Activated naive CD8-positive, alpha-beta T cell treated with anti-CD3 and anti-CD28 coated beads, Interleukin-2, amount 50 U/mL, for 24 hours (primary cell): ENCODE measurements at regions not wholly inside any gene's neighbourhood (a gene's known extent, or its start where the extent isn't known, plus 50 kb on each side); places are given as distances from the start of the nearest gene placed in this dataset.

Source experiments
- ATAC-seq: fragments of 150-1000 bp; cut with Tn5 transposase; one replicate; pipeline ENCODE4 v1.10.0; 2021
- DNase-seq: peaks from one replicate; pipeline ENCODE4 v3.0.0; 2021
- H3K27ac Mint-ChIP-seq: one replicate; pipeline ENCODE4 v1.8.0; 2021; ENCODE audit warnings: mild to moderate bottlenecking, mixed read lengths
- H3K27me3 Mint-ChIP-seq: one replicate; pipeline ENCODE4 v1.8.0; 2021; ENCODE audit warnings: mixed read lengths
- H3K36me3 Mint-ChIP-seq: one replicate; pipeline ENCODE4 v1.8.0; 2021; ENCODE audit warnings: low read depth, mixed read lengths
- H3K4me1 Mint-ChIP-seq: one replicate; pipeline ENCODE4 v1.8.0; 2021; ENCODE audit warnings: mixed read lengths
- H3K4me3 Mint-ChIP-seq: one replicate; pipeline ENCODE4 v1.8.0; 2021; ENCODE audit warnings: mild to moderate bottlenecking, moderate library complexity, mixed read lengths
- H3K9me3 Mint-ChIP-seq: one replicate; pipeline ENCODE4 v1.8.0; 2021; ENCODE audit warnings: mixed read lengths

DNA sequence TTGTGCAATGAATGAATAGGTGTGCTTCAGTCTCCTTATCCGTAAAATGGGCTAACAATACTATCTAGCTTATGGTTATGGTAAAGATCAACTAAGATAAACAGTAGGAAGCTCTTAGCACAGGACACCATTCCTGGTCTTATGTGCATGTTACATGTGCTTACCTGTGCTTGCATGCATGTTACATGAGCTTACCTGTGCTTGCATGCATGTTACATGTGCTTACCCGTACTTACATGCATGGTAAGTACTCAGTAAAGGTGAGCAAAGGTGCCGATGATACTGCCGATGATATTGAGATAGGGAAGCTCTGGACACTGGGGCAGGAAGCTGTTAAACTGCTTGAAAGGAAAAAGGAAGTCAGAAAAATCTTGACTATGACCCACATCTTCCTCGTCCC lies 211.0 kb upstream of the USP24 start:
- Mint-ChIP-seq H3K27me3 (peaks cover 10% of the 10 kb centered on the region), H3K36me3 (no peaks in the 10 kb centered on the region), H3K27ac (no peak overlapping the region), H3K4me3 (no peak overlapping the region), H3K4me1 (no peaks in the 10 kb centered on the region), H3K9me3 (peaks cover 5% of the 10 kb centered on the region)
- ATAC-seq, result no peak
- no peak for DNase-seq

DNA sequence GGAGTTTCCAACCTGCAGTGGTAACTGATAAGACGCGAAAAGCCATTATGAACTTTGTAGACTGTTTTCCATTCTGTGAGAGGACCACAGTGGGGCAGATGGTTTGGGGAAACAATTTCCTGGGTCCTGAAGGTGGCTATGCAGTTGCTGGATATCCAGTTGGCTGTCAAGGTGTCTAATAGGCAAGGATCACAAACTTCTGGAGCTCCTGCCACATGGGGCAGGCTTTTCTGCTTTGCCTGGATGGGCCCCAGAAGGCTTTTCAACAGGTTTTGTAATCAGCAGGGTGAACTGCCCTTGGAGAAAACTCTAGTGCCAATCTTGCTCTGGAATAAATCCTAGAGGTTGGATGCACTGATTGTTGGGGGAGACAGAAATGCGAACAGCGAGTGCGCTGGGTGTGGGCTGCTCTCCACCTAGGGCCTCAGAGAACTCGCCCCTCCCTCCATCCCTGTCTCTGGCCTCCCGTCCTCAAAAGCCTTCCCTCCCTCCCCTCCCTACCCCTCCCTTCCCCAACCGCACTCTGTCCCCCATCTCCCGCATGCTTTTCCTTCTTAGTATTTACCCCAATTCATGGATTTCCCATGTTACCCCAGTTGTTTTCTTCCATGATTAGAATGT lies 210.3 kb upstream of the USP24 start:
- Mint-ChIP-seq H3K9me3 (peaks cover 5% of the 10 kb centered on the region), H3K36me3 (no peaks in the 10 kb centered on the region), H3K4me3 (no peak overlapping the region), H3K4me1 (peaks cover 4% of the 10 kb centered on the region), H3K27ac (no peak overlapping the region), H3K27me3 (peaks cover 10% of the 10 kb centered on the region)
- ATAC-seq, result no peak
- DNase-seq, result no peak

DNA sequence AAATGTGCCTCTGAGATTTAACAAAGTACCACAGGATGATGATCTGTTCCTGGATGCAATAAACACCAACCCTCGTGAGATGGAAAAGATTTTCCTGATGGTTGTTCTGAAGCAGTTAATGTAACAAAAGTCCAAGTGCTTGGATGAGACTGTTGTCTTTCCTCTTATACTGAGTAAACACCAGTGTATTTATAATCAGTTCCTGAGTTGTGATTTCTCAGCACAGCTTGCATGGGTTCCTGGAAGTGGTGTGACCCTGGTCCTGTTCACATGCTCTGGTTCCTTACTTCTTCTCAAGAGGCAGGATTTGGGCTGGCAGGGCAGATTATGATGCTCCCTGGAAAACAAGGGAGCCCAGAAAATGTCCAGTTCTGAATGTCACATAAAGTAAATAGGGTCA lies 208.2 kb upstream of the USP24 start:
- Mint-ChIP-seq H3K4me3 (no peak overlapping the region), H3K36me3 (no peaks in the 10 kb centered on the region), H3K9me3 (peaks cover 5% of the 10 kb centered on the region), H3K4me1 (peaks cover 4% of the 10 kb centered on the region), H3K27ac (no peak overlapping the region), H3K27me3 (peaks cover 8% of the 10 kb centered on the region)
- ATAC-seq, result no peak
- DNase-seq, result no peak

DNA sequence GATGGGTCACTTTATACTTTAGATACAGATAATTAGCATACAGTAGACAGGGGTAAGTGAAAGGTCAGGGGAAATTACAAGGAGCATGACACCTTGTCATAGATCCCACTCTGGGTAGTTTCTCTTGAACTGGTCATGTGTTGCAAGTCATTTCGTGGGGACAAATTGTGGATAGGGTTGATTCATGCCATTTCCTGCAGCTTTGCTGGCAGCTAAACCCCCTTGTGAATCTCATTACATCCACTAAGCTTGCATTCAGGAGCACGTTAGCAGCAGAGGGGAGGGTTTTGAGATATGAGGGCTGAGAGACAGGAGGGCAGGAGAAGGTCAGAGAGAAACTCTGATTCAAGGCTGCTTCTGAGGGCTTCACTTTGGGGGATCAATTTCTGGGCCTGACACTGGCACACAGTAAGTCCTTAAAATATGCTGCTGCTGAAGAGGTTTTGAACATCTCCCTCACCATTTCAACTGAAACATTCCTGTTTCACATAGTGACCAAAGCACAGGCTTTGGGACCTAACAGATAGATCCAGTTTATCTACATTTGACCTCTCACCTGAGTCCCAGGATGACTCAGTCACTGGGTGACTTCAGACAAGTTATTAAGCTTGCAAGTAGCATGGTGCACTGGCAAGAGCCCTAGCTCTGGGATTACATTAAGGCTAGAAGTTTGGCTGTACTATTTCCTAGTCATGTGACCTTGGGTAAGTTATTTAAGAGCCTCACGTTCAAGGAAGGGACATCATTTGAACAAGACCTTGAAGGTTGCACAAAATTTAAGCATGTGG lies 206.0 kb upstream of the USP24 start:
- ATAC-seq (peak; percentile 59), DNase-seq (no peak)
- H3K9me3 Mint-ChIP-seq, result peaks cover 5% of the 10 kb centered on the region
- peaks cover 4% of the 10 kb centered on the region for H3K4me1 Mint-ChIP-seq
- H3K27ac Mint-ChIP-seq, result no peak overlapping the region
- H3K36me3 Mint-ChIP-seq, result no peaks in the 10 kb centered on the region
- no peak overlapping the region for H3K4me3 Mint-ChIP-seq
- peaks cover 6% of the 10 kb centered on the region for H3K27me3 Mint-ChIP-seq

DNA sequence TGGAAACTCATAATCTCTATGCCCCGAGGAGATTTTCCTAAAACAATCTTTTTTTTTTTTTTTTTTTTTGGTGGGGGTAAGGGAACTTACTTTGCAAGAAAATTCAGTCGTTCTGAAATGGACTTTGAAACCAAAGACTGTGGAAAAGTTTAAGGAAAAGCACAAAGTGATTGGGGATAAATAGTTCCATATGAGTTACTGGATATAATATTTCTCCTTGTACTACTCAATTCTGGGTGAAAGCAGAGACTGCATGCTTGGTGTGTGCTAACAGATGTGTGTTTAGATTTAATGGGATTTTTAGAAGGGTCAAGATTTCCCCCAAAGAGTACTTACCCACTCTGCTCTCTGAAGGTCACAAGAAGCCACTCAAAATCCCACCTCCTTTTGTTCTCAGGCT lies 204.9 kb upstream of the USP24 start:
- ATAC-seq, result no peak
- Mint-ChIP-seq H3K36me3 (no peaks in the 10 kb centered on the region), H3K9me3 (peaks cover 5% of the 10 kb centered on the region), H3K4me1 (peaks cover 4% of the 10 kb centered on the region), H3K4me3 (no peak overlapping the region), H3K27ac (no peak overlapping the region), H3K27me3 (peaks cover 4% of the 10 kb centered on the region)
- no peak for DNase-seq

DNA sequence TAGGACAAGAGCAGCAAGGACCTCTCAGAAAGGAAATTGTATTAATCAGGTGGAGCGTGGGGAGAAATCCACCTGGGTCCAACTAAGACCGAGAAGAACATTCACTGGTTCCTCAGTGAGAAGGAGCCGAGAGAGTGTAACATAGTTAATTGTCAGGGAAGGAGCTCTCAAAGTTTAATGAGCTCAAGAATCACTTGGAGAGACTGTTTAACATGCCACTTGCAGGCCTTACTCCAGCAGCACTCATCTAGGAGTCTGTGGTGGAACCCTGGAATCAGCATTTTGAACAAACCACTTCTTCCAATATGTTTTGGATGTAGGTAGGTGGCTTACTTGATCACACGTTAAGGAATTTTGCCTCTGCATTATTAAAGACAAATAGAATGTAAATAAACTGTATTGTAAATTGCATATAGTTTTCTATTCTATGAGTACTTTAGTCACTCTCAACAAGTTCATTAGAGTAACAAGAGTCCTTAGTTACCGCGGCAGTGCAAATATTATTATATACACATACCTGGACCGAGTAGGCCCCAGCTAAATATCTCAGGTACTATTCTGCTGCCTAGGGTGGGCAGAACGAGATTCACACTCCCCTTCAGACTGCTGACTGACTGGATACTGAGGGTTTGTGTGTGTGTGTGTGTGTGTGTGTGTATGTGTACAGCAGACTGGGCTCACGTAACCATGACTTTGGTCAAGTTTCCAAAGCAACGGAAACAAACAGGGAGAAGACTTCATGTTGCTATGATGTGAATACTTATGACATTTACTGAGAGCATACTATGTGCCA lies 203.2 kb upstream of the USP24 start:
- ATAC-seq (no peak), DNase-seq (no peak)
- H3K27me3 Mint-ChIP-seq, result peaks cover 4% of the 10 kb centered on the region
- no peak overlapping the region for H3K27ac Mint-ChIP-seq
- peaks cover 5% of the 10 kb centered on the region for H3K9me3 Mint-ChIP-seq
- H3K4me1 Mint-ChIP-seq, result peaks cover 4% of the 10 kb centered on the region
- H3K4me3 Mint-ChIP-seq, result no peak overlapping the region
- no peaks in the 10 kb centered on the region for H3K36me3 Mint-ChIP-seq

DNA sequence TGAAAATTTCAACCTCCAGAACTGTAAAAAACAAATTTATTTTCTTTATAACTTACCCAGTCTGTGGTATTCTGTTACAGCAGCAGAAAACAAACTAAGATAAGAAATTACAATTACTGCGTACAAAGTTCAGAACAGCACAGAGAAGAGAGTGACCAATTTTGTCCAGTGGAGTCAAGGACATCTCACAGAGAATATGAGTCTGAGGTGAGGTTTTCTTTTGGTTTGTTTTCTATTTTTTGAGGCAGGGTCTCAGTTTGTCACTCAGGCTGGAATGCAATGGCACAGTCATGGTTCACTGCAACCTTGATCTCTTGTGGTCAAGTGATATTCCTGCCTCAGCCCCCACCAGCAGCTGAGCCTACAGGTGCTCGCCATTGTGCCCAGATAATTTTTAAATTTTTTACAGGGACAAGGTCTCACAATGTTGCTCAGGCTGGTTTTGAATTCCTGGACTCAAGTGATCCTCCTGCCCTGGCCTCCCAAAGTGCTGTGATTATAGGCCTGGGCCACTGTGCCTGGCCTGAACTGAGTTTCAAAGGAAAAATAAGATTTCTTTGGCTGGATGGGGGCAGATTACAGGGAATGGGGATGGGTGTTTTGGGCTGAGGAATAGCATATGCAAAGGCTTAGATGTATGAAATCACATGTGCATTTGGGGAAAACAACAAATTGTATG lies 201.1 kb upstream of the USP24 start:
- H3K27ac Mint-ChIP-seq, result no peak overlapping the region
- peaks cover under 1% of the 10 kb centered on the region for H3K9me3 Mint-ChIP-seq
- ATAC-seq (no peak), DNase-seq (no peak)
- H3K4me3 Mint-ChIP-seq, result no peak overlapping the region
- peaks cover 4% of the 10 kb centered on the region for H3K4me1 Mint-ChIP-seq
- peaks cover 4% of the 10 kb centered on the region for H3K27me3 Mint-ChIP-seq
- no peaks in the 10 kb centered on the region for H3K36me3 Mint-ChIP-seq

DNA sequence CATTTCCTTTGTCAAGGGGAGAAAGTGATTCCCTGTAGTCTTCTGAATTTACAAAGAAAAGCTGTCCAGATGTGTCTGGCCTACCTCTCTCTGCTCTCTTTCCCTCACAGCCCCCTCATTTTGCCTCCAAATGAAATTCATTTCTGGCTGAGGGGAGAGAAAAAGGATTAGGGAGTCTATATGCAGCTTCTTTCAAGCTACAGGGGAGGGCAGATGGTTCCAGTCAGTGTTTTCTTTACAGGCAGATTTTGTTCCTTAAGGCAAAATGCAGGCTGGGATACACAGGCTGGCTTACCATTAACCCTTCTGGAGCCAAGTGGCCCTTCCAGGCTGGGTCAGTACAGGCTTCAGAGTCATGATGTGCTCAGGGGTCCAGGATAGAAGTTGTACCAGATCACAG lies 198.1 kb upstream of the USP24 start:
- Mint-ChIP-seq H3K27ac (no peak overlapping the region), H3K27me3 (peaks cover 12% of the 10 kb centered on the region)
- no peak for ATAC-seq

DNA sequence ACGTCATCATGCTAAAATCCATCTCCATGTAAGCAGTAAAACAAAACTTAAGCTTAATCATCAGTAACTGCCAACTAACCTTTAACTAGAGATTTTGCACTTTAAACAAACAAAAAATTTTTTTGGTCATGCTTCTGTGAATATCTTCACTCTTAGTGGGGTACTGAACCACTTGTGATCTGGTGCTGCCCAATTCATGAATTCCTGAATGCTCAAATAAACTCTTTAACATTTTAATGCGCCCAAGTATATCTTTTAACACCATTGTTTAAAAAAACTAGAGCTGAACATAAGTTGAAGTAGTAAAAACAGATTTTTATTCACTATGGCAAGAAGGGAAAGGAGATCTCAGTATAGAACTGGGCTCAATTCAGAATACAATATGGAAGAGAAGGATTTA lies 196.9 kb upstream of the USP24 start:
- no peak overlapping the region for H3K4me3 Mint-ChIP-seq
- ATAC-seq (no peak), DNase-seq (no peak)
- no peak overlapping the region for H3K27ac Mint-ChIP-seq
- no peaks in the 10 kb centered on the region for H3K4me1 Mint-ChIP-seq
- no peaks in the 10 kb centered on the region for H3K36me3 Mint-ChIP-seq
- no peaks in the 10 kb centered on the region for H3K9me3 Mint-ChIP-seq
- H3K27me3 Mint-ChIP-seq, result peaks cover 12% of the 10 kb centered on the region

More for the DNA sequence above, 198.1 kb upstream of the USP24 start:
- Mint-ChIP-seq H3K4me3 (no peak overlapping the region), H3K36me3 (no peaks in the 10 kb centered on the region), H3K9me3 (no peaks in the 10 kb centered on the region), H3K4me1 (no peaks in the 10 kb centered on the region)
- DNase-seq, result no peak

DNA sequence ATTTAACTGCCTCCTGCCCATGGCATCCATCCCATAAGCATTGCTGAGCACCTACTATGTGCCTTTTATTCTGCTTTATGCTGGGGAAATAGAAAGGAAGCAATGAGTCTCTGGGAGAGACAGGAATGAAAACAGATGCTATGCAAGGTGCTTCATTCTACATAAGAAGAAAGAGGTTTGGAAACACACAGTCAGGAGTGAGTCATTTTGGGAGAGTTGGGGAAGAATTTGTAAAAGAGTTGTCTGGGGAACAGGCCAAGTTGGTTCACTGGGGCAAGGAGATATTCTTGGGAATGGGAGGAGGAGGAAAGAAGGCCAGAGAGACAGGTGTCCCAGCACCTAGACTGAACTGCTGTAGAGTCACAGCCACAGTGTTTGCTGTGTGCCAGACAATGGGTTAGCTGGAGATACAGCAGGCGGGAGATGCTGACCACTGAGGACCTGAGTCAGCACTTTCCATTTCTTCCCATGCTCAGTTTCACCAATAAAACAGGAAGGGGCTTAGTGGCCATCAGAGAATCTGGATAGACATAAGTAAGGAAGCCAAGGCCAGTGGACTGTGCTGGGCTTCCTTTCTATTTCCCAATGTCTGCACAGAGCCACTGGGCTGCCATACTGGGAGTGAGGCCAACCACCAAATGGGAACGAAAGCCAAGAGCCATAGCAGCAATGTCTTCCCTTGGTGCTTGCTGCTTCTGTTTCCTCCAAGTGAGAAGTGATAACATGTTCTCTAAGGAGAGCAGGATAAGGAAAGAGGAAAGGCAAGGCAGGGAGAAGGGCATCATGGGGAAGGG lies 187.7 kb upstream of the USP24 start:
- no peak overlapping the region for H3K27ac Mint-ChIP-seq
- H3K36me3 Mint-ChIP-seq, result no peaks in the 10 kb centered on the region
- ATAC-seq (no peak), DNase-seq (no peak)
- H3K9me3 Mint-ChIP-seq, result no peaks in the 10 kb centered on the region
- H3K27me3 Mint-ChIP-seq, result peaks cover 11% of the 10 kb centered on the region
- no peaks in the 10 kb centered on the region for H3K4me1 Mint-ChIP-seq
- no peak overlapping the region for H3K4me3 Mint-ChIP-seq

DNA sequence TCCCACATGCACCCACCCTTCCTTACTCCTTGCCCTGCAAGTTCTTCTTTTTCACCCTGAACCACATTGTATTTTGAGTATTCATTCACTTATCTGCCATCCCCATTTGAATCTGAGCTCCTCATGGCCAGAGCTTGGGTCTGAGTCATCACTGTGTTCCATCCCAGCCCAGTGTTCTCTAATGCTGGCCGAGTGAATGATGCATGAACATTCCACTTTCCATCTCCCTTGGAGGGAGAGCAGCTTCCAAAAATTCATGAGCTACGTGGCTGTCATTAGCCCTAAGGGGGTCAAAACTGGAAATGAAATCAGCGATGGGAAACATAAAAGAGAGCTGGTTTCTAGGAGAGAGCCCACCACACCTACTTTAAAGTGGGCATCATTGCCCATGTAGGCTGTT lies 187.0 kb upstream of the USP24 start:
- no peak for ATAC-seq
- Mint-ChIP-seq H3K4me1 (no peaks in the 10 kb centered on the region), H3K27me3 (peaks cover 15% of the 10 kb centered on the region), H3K36me3 (no peaks in the 10 kb centered on the region), H3K4me3 (no peak overlapping the region), H3K27ac (no peak overlapping the region), H3K9me3 (no peaks in the 10 kb centered on the region)
- no peak for DNase-seq

DNA sequence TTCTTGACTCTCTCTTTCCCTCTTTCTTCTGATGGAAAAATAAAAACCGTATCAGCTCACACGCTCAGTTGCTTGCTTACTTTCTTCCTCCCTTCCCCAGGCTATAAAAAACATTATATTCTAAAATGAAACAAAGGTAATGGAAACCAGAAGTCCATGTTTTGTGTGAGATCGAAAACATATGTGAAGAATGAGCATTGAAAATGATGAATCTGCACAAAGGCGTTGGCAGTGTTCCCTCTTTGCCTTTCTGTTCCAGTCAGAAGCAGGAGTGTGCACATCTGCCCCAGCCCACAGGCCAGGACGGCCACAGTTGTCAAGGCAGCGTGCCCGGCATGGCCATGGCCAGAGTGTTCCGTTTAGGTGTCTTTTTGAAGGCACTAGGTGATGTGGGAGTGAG lies 185.3 kb upstream of the USP24 start:
- no peaks in the 10 kb centered on the region for H3K9me3 Mint-ChIP-seq
- ATAC-seq (no peak), DNase-seq (no peak)
- H3K36me3 Mint-ChIP-seq, result no peaks in the 10 kb centered on the region
- H3K4me1 Mint-ChIP-seq, result no peaks in the 10 kb centered on the region
- no peak overlapping the region for H3K27ac Mint-ChIP-seq
- H3K27me3 Mint-ChIP-seq, result peaks cover 17% of the 10 kb centered on the region
- H3K4me3 Mint-ChIP-seq, result no peak overlapping the region

DNA sequence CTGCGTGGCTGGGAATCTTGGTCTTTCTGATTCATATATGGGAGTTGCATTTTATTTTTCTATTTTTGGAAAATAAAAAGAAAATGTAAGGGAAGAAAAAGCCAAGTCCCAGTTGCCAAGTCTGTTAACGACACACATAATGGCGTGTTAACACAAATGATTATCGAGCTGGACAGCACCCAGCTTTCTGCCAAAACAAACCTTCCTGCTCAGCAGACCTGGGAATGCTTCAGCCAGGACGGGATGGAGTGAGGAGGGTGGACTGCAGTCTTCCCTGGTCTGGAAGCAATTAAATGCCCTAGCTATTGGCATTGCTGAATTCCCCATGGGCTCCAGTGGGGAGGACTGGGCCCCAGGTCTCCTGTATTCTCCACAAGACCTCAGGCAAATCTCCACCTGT lies 184.2 kb upstream of the USP24 start:
- peaks cover 17% of the 10 kb centered on the region for H3K27me3 Mint-ChIP-seq
- no peak for DNase-seq
- no peaks in the 10 kb centered on the region for H3K4me1 Mint-ChIP-seq
- H3K4me3 Mint-ChIP-seq, result no peak overlapping the region
- no peak for ATAC-seq
- no peak overlapping the region for H3K27ac Mint-ChIP-seq
- H3K36me3 Mint-ChIP-seq, result no peaks in the 10 kb centered on the region
- peaks cover 3% of the 10 kb centered on the region for H3K9me3 Mint-ChIP-seq

DNA sequence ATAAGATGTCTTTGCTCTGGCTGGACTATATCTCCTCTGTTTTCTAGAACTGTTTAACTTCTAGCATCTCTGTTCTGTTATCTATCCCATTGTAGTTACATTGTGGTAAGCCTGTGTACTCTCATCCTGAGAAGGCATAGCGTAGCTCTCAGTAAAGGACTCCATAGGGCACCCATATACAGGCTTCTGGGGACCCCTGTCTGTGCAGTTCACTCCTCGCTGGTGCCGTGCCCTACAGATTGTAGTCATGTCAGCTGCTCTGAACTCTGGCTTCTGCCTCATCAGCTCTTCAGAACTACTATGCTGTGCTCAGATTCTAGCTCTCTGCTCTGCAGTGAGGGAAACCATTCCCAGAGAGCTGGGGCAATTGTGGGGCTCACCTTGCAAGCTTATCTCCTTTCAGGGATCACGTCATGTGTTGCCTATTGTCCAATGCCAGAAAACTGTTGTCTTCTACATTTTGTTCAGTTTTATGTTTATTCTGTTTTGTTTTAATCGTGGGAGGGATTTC lies 181.3 kb upstream of the USP24 start:
- ATAC-seq (no peak), DNase-seq (no peak)
- no peaks in the 10 kb centered on the region for H3K36me3 Mint-ChIP-seq
- H3K4me1 Mint-ChIP-seq, result no peaks in the 10 kb centered on the region
- H3K27me3 Mint-ChIP-seq, result peaks cover 14% of the 10 kb centered on the region
- H3K27ac Mint-ChIP-seq, result no peak overlapping the region
- peaks cover 3% of the 10 kb centered on the region for H3K9me3 Mint-ChIP-seq
- H3K4me3 Mint-ChIP-seq, result no peak overlapping the region
